GM11168 (cell line): ENCODE measurements at regions not wholly inside any gene's neighbourhood (a gene's known extent, or its start where the extent isn't known, plus 50 kb on each side); places are given as distances from the start of the nearest gene placed in this dataset.
"Not testable (repeated sequence)": the region's sequence is repeated elsewhere in the genome, so short reads cannot be mapped to it uniquely, and the experiment has no call there.

Experiments used
- in situ Hi-C: fragments of 300-500 bp; cut with MboI; formaldehyde crosslinking; loops from one replicate; pipeline ENCODE4 v1.12.0; 2022; ENCODE audit warnings: low sequenced_read_pairs; ENCODE audit not compliant: unreplicated experiment

DNA sequence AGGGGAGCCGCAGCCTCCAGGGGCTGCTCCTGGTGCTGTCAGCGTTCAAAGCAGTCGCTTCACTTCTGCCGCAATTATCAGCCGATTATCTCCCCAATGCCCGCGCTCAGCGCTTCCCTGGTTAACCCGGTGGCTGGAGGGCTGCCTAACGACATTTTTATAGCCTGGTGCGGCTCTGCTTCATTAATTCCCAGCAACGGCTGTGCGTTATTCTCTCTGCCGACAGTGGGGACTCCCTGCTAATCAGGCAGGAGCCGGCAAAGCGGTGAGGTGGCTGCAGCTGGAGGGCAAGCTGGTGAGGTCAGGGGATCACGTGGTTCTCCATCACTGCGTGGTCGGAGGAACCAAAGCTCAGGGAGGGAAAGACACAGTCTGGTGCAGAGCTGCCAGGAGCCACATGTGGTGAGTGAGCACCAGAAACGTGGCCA, 62.9 kb downstream of the GLRX5 start:
- in situ Hi-C loops = no loop called here

- in situ Hi-C loops = no loop called here
Observed at GRCh38 chr14:95601650-95602049, 66.8 kb downstream of the GLRX5 start.

- in situ Hi-C loops = no loop called here
Observed at GRCh38 chr14:95603415-95603814, 68.6 kb downstream of the GLRX5 start.

DNA sequence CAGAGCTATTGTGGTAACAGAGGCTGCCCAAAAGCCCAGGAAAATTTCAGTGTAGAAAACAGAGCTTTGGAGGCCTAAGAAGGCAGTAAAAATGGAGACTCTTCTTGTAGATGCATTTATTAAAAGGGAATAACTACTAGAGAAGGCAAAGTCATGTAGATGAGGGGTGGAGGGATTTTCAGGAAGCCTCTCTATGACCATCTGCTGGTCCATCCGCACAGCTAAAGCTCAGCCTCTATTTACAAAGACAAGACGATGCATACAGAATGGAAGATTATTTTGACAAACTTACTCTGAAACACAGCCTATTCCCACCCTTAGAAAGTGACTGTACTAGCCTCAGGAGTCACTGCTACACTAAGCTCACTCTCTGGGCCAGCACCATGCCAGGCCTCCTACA, 71.4 kb downstream of the GLRX5 start:
- in situ Hi-C loops = loop anchor here (5.0 kb wide), 1 partner anchor 81 kb away; the partner anchor contains the start of gene TCL1B

- in situ Hi-C loops = loop anchor here (5.0 kb wide), 1 partner anchor 79 kb away; the partner anchor contains the start of gene TCL1B
Observed at GRCh38 chr14:95608637-95609235, 73.9 kb downstream of the GLRX5 start.

GRCh38 chr14:95609398-95609990, 74.6 kb downstream of the GLRX5 start:
- in situ Hi-C loops = loop anchor here (5.0 kb wide), 1 partner anchor 78 kb away; the partner anchor contains the start of gene TCL1B

- in situ Hi-C loops = loop anchor here (10.0 kb wide), 1 partner anchor 163 kb away; no protein-coding TSS in a partner anchor
Observed at GRCh38 chr14:95611293-95611880, 74.8 kb upstream of the TCL1B start.

GRCh38 chr14:95614349-95614748, 71.9 kb upstream of the TCL1B start:
- in situ Hi-C loops = loop anchor here (10.0 kb wide), 1 partner anchor 160 kb away; no protein-coding TSS in a partner anchor

GRCh38 chr14:95616745-95617144, 69.5 kb upstream of the TCL1B start:
- in situ Hi-C loops = loop anchor here (10.0 kb wide), 1 partner anchor 158 kb away; no protein-coding TSS in a partner anchor

DNA sequence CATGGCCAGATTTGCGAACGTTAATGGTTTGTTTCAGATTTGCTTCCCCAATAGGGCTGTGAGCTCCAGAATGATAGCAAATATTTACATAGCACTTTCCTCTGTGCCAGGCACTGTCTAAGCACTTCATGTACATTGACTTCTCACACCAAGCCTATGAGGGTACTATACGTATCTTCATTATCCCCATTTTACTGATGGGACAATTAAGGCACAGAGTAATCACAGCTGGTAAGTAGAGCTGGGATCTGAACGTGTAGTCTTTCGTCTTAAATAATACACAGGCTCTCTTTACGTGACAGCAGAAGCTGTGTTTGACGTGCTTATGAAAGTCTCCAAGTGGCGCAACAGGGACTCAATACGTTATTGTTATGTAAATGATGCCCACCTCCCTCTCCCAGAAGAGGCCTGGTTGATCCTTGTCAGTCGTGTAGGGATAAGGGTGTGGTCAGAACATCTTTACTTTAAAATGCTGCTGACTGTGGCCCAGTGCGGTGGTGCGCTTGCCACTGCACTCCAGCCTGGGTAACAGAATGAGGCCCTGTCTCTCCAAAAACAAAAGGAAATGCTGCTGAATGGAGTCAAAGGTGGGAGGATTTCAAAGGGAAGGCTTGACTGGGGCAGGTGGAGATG, 66.3 kb upstream of the TCL1B start:
- in situ Hi-C loops = loop anchor here (10.0 kb wide), 1 partner anchor 155 kb away; no protein-coding TSS in a partner anchor

- in situ Hi-C loops = no loop called here
Observed at GRCh38 chr14:95620659-95621059, 65.6 kb upstream of the TCL1B start.

- in situ Hi-C loops = no loop called here
Observed at GRCh38 chr14:95623195-95623594, 63.0 kb upstream of the TCL1B start.

GRCh38 chr14:95625710-95626109, 60.5 kb upstream of the TCL1B start:
- in situ Hi-C loops = not testable (repeated sequence)

GRCh38 chr14:95635051-95635450, 51.2 kb upstream of the TCL1B start:
- in situ Hi-C loops = no loop called here
